HK-2 (cell line): ENCODE measurements at regions not wholly inside any gene's neighbourhood (a gene's known extent, or its start where the extent isn't known, plus 50 kb on each side); places are given as distances from the start of the nearest gene placed in this dataset.

ENCODE experiments used
- DNase-seq: peaks from one replicate; pipeline ENCODE4 v3.0.0-alpha.2; 2018; ENCODE audit not compliant: unreplicated experiment

- no peak for DNase-seq
Observed at GRCh38 chr2:47236503-47237215, 60.3 kb upstream of the CALM2 start.

DNA sequence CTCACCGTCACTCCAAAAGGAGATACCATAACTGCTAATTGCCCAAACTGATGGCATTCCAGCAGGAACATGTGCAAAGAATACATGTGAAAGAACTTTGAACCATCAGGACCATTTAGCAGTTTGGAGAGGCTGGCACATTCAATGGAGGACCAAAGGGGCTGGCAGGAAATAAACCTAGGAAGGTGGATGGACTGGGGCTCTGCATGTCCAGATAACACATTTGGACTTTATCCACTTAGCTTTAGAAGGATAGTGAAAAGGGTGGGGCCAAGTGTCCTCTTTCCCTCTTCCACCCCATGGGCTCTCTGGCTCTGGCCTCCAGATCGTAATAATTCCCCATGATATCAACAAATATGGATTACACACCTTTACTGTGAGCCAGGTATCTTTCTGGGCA is 58.8 kb upstream of the CALM2 start:
- no peak for DNase-seq

DNA sequence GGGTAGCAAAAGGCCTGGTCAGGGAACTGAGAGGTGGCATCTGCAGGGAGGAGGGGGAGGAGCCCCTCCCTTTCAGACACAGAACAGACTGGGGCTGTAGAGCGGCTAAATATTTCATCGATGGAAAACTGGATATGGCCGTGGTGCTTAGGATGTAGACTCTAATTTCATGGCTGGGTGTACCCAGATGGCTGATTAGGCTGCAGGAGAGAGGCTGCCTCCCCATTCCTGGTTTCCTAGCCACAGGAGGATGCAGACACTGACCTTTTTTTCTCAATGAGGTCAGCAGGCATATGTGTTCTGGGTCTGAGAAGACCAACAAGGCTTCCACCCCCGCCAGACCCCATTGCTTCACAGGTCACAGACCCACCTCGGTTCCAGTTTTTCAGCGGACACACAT is 58.1 kb upstream of the CALM2 start:
- no peak for DNase-seq

GRCh38 chr2:47232738-47233415 is 56.6 kb upstream of the CALM2 start:
- no peak for DNase-seq

DNA sequence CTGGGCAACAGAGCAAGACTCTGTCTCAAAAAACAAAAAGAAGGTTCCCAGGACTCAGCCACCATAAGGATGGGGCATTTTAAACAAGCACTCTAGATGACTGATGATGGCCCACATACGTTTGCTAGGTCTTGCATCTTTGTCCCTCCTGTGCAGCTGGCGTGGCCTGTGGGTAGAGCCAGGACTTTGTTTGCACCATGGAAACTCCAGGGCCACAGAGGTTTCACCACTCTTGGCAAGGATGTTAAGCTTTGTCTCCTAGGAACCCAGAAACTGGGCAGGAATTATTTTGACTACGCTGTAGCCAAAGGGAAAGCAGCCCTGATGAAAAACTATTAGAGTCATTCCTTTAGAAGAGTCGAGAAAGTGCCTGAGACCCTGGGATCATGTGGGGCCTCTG is 54.1 kb upstream of the CALM2 start:
- no peak for DNase-seq

- DNase-seq, result no peak
Observed at GRCh38 chr2:47227532-47228279, 51.4 kb upstream of the CALM2 start.

DNA sequence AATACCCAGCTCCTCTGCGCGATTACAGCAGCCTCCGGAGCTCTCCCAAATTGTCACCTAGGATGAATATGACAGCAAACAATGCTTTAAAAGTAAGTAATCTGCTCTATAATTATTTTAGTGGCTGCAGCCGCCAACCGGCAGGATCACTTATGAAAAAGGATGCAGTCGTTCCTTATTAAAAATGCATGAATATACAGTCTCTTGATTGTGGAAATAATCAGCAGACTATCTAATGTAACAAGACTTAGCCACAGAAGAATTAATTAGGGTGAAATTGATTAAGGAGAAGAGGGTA is 50.6 kb upstream of the CALM2 start:
- no peak for DNase-seq

DNA sequence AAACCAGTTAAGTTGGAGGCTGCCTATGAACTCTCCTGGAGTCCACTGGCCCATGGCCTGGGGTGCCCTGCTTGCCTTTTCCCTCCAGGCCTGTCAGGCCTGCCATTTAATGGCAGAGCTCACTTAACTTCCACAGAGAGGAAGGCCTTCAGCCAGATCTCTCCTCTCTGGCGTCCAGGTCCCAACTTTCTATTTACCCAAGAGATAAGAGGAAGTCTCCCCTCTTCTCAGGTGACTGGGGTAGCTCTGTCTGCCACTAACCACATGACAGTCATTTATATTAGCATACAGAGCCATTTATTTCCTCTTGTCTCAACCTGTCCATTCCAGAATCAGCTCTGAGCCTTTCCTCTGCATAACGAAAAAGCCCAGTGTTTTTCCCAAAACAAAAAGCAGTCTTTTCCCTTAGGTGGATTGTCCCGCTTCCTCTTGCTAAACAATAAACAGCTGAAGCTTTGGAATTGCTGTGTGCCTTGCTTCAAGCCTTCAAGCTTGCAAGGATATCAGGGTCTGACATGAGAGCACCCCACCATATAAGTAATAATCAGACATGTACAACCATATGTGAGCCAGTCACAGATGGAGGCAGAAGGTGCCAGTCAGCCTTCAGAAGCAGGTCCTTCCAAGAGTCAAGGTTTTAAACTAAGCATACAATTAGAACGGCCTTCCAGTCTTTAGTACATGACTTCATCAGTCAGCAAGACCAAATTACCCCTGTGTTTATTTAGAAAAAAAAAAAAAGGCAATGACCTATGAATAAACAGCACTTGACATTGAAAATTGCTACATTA is 50.0 kb upstream of the CALM2 start:
- no peak for DNase-seq
